KMS-11 (cell line): ENCODE measurements at regions not wholly inside any gene's neighbourhood (a gene's known extent, or its start where the extent isn't known, plus 50 kb on each side); places are given as distances from the start of the nearest gene placed in this dataset.

ENCODE experiments used
- H2AFZ ChIP-seq: fragments of 200-600 bp; sonication (generic); 2 replicates; pipeline ENCODE4 v1.6.1; 2016; ENCODE audit warnings: antibody characterized with exemption, mixed run types, low read depth
- H3K27ac ChIP-seq: fragments of 200-600 bp; sonication (generic); 2 replicates; pipeline ENCODE4 v1.6.1; 2016; ENCODE audit warnings: mild to moderate bottlenecking, mixed run types
- H3K27me3 ChIP-seq: fragments of 200-600 bp; sonication (generic); 2 replicates; pipeline ENCODE4 v1.6.1; 2017; ENCODE audit warnings: mild to moderate bottlenecking, low read depth, mixed run types, moderate library complexity; ENCODE audit not compliant: insufficient read depth
- H3K36me3 ChIP-seq: fragments of 200-600 bp; sonication (generic); 2 replicates; pipeline ENCODE4 v1.6.1; 2017; ENCODE audit warnings: mild to moderate bottlenecking, mixed run types; ENCODE audit not compliant: insufficient read depth
- H3K4me1 ChIP-seq: fragments of 200-600 bp; sonication (generic); 2 replicates; pipeline ENCODE4 v1.6.1; 2016; ENCODE audit warnings: mild to moderate bottlenecking, low read depth, mixed run types; ENCODE audit not compliant: poor library complexity, severe bottlenecking
- H3K4me2 ChIP-seq: fragments of 200-600 bp; sonication (generic); 2 replicates; pipeline ENCODE4 v1.7.0; 2016; ENCODE audit warnings: mild to moderate bottlenecking, mixed run types
- H3K4me3 ChIP-seq: fragments of 200-600 bp; sonication (generic); IDR thresholded peaks from 2 replicates; pipeline ENCODE4 v1.6.1; 2017; ENCODE audit warnings: low read depth, low read length, mixed read lengths; ENCODE audit not compliant: insufficient read depth
- H3K79me2 ChIP-seq: fragments of 200-600 bp; sonication (generic); 2 replicates; pipeline ENCODE4 v1.6.1; 2016; ENCODE audit warnings: low read depth, mixed run types; ENCODE audit not compliant: insufficient read depth
- H3K9ac ChIP-seq: fragments of 200-600 bp; sonication (generic); 2 replicates; pipeline ENCODE4 v1.6.1; 2016; ENCODE audit warnings: mild to moderate bottlenecking, mixed run types
- H4K20me1 ChIP-seq: fragments of 200-600 bp; sonication (generic); 2 replicates; pipeline ENCODE4 v1.6.1; 2016; ENCODE audit warnings: mild to moderate bottlenecking, mixed run types; ENCODE audit not compliant: insufficient read depth
- CTCF ChIP-seq: fragments of 200-600 bp; sonication (generic); conservative IDR thresholded peaks from 2 replicates; pipeline ENCODE4 v1.6.1; 2017; ENCODE audit warnings: low read depth, mild to moderate bottlenecking, antibody characterized with exemption, low read length, moderate library complexity, mixed read lengths

GRCh38 chr7:401495-401894 lies 111.5 kb downstream of the FOXL3 start:
- no peaks in the 10 kb centered on the region for H3K79me2 ChIP-seq
- no peaks in the 10 kb centered on the region for H3K36me3 ChIP-seq
- no peaks in the 10 kb centered on the region for H3K4me1 ChIP-seq
- no peak overlapping the region for H3K4me3 ChIP-seq
- H2AFZ ChIP-seq: no peak overlapping the region
- H3K4me2 ChIP-seq: no peak overlapping the region
- TF ChIP-seq CTCF: no peak
- H4K20me1 ChIP-seq: no peaks in the 10 kb centered on the region
- H3K9ac ChIP-seq: no peak overlapping the region
- peaks cover 42% of the 10 kb centered on the region for H3K27me3 ChIP-seq
- H3K27ac ChIP-seq: no peak overlapping the region

- H3K4me2 ChIP-seq: no peak overlapping the region
- H3K27me3 ChIP-seq: peaks cover 57% of the 10 kb centered on the region
- no peaks in the 10 kb centered on the region for H3K36me3 ChIP-seq
- H3K27ac ChIP-seq: no peak overlapping the region
- no peak overlapping the region for H2AFZ ChIP-seq
- no peaks in the 10 kb centered on the region for H4K20me1 ChIP-seq
- H3K9ac ChIP-seq: no peak overlapping the region
- H3K4me1 ChIP-seq: no peaks in the 10 kb centered on the region
- no peak overlapping the region for H3K4me3 ChIP-seq
- H3K79me2 ChIP-seq: no peaks in the 10 kb centered on the region
- no peak for TF ChIP-seq CTCF
These were observed 114.7 kb downstream of the PDGFA start for GRCh38 chr7:404812-405488.

- Histone ChIP-seq H3K27ac (no peak overlapping the region), H3K9ac (no peak overlapping the region), H3K4me2 (no peak overlapping the region), H3K79me2 (no peaks in the 10 kb centered on the region), H3K4me1 (no peaks in the 10 kb centered on the region), H3K27me3 (peaks cover 63% of the 10 kb centered on the region), H3K4me3 (no peak overlapping the region), H3K36me3 (no peaks in the 10 kb centered on the region), H4K20me1 (no peaks in the 10 kb centered on the region), H2AFZ (no peak overlapping the region)
- TF ChIP-seq CTCF: no peak
These were observed 114.0 kb downstream of the PDGFA start for GRCh38 chr7:405489-406211.

- Histone ChIP-seq H3K4me2 (no peak overlapping the region), H3K4me1 (no peaks in the 10 kb centered on the region), H3K9ac (no peak overlapping the region), H2AFZ (no peak overlapping the region), H3K27ac (no peak overlapping the region), H3K36me3 (no peaks in the 10 kb centered on the region), H3K79me2 (no peaks in the 10 kb centered on the region), H3K27me3 (peaks cover 61% of the 10 kb centered on the region), H3K4me3 (no peak overlapping the region), H4K20me1 (no peaks in the 10 kb centered on the region)
- no peak for TF ChIP-seq CTCF
These were observed 111.7 kb downstream of the PDGFA start for GRCh38 chr7:407721-408539.
